MM.1S (cell line): ENCODE measurements at regions not wholly inside any gene's neighbourhood (a gene's known extent, or its start where the extent isn't known, plus 50 kb on each side); places are given as distances from the start of the nearest gene placed in this dataset.

ENCODE experiments used
- DNase-seq: peaks from one replicate; pipeline ENCODE4 v3.0.0-alpha.2; 2015
- H2AFZ ChIP-seq: fragments of 300-600 bp; sonication (generic); 2 replicates; pipeline ENCODE4 v1.6.0; 2016; ENCODE audit warnings: antibody characterized with exemption, low read length
- H3F3A ChIP-seq: fragments of 300-600 bp; sonication (generic); 2 replicates; pipeline ENCODE4 v1.6.1; 2016; ENCODE audit warnings: mild to moderate bottlenecking, antibody characterized with exemption, low read length, moderate library complexity, mixed read lengths; ENCODE audit not compliant: insufficient read depth
- H3K27ac ChIP-seq: fragments of 300-600 bp; sonication (generic); 2 replicates; pipeline ENCODE4 v1.5.1; 2016; ENCODE audit warnings: mild to moderate bottlenecking, low read length
- H3K27me3 ChIP-seq: fragments of 300-600 bp; sonication (generic); replicated peaks from 2 replicates; pipeline ENCODE4 v1.6.0; 2016; ENCODE audit warnings: low read length; ENCODE audit not compliant: insufficient read depth
- H3K36me3 ChIP-seq: fragments of 300-600 bp; sonication (generic); replicated peaks from 2 replicates; pipeline ENCODE4 v1.6.1; 2016; ENCODE audit warnings: mild to moderate bottlenecking, low read length, mixed read lengths; ENCODE audit not compliant: insufficient read depth
- H3K4me1 ChIP-seq: fragments of 300-600 bp; sonication (generic); 2 replicates; pipeline ENCODE4 v1.6.1; 2016; ENCODE audit warnings: low read length, mixed read lengths
- H3K4me2 ChIP-seq: fragments of 300-600 bp; sonication (generic); 2 replicates; pipeline ENCODE4 v1.6.0; 2016; ENCODE audit warnings: low read depth, low read length
- H3K4me3 ChIP-seq: fragments of 300-600 bp; sonication (generic); 2 replicates; pipeline ENCODE4 v1.5.1; 2016; ENCODE audit warnings: low read length, mixed read lengths
- H3K79me2 ChIP-seq: fragments of 300-600 bp; sonication (generic); 2 replicates; pipeline ENCODE4 v1.6.1; 2016; ENCODE audit warnings: mixed run types, low read length, mixed read lengths
- H3K9ac ChIP-seq: fragments of 300-600 bp; sonication (generic); 2 replicates; pipeline ENCODE4 v1.6.1; 2016; ENCODE audit warnings: low read length, mixed read lengths
- H3K9me2 ChIP-seq: fragments of 300-600 bp; sonication (generic); replicated peaks from 2 replicates; pipeline ENCODE4 v1.6.1; 2016; ENCODE audit warnings: mild to moderate bottlenecking, low read length, mixed read lengths; ENCODE audit not compliant: insufficient read depth
- H3K9me3 ChIP-seq: fragments of 300-600 bp; sonication (generic); replicated peaks from 2 replicates; pipeline ENCODE4 v1.6.1; 2016; ENCODE audit warnings: mild to moderate bottlenecking, low read length, mixed read lengths; ENCODE audit not compliant: insufficient read depth
- H4K20me1 ChIP-seq: fragments of 300-600 bp; sonication (generic); 2 replicates; pipeline ENCODE4 v1.6.1; 2016; ENCODE audit warnings: mild to moderate bottlenecking, low read length, moderate library complexity, mixed read lengths; ENCODE audit not compliant: insufficient read depth
- EZH2 ChIP-seq: fragments of 300-600 bp; sonication (generic); optimal IDR thresholded peaks from 2 replicates; pipeline ENCODE3; 2017; ENCODE audit warnings: low read depth, mild to moderate bottlenecking, antibody characterized with exemption, low read length, mixed read lengths
- EZH2phosphoT487 ChIP-seq: fragments of 300-600 bp; sonication (generic); IDR thresholded peaks from 2 replicates; pipeline ENCODE4 v1.6.1; 2018; ENCODE audit warnings: antibody characterized with exemption, low read length
- TF ChIP-seq, protein P1 (sequence below): fragments of 300-600 bp; sonication (generic); IDR thresholded peaks from 2 replicates; pipeline ENCODE4 v1.5.1; 2016; ENCODE audit warnings: antibody characterized with exemption, low read length, mixed read lengths

DNA sequence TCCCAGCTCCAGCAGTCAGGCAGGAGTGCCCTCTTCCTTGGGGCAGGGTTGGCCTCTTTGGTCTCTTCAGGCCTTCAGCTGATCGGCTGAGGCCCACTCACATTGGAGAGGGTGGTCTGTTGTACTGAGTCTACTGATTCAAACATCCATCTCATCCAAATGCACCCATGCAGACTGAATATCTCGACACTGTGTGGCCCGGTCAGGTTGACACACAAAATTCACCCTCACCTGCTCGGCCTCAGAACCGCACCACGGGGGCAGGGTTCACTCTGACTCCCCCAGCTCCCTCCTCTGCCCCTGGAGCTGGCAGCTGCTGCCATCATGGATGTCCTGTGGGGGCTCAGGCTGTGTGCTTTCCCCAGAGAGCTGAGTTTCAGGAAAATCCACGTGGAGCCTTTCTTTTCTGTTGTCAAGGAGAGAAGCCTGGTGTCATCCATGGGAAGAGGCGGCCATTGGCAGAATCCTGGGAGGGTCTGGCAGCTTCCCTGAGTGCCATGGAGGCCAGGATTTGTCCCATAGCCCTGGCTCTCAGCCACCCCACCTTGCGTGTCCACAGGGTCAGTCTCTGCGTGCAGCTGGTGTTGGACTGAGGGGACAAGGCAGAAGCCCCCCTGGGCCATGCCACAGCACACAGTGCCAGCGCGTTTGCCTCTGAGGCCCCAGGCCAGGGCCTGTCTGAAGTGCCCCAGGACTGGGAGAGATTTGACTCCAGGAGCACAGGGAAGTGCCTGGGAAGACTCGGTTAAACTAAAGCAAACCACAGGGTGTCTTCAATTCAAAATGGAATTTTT, 114.1 kb downstream of the ERMARD start:
- H3K4me2 ChIP-seq = no peak overlapping the region

GRCh38 chr6:169864148-169865020, 113.0 kb downstream of the ERMARD start:
- no peaks in the 10 kb centered on the region for H3F3A ChIP-seq
- H3K4me2 ChIP-seq = no peak overlapping the region
- H3K4me1 ChIP-seq = no peaks in the 10 kb centered on the region
- H3K9me3 ChIP-seq = no peaks in the 10 kb centered on the region
- no peaks in the 10 kb centered on the region for H3K79me2 ChIP-seq
- no peaks in the 10 kb centered on the region for H3K27me3 ChIP-seq
- DNase-seq = peak; percentile 18
- H4K20me1 ChIP-seq = no peaks in the 10 kb centered on the region
- H3K27ac ChIP-seq = no peak overlapping the region
- H3K9me2 ChIP-seq = no peaks in the 10 kb centered on the region
- TF ChIP-seq EZH2 (no peak), EZH2phosphoT487 (no peak)
- TF ChIP-seq, protein P1, sequence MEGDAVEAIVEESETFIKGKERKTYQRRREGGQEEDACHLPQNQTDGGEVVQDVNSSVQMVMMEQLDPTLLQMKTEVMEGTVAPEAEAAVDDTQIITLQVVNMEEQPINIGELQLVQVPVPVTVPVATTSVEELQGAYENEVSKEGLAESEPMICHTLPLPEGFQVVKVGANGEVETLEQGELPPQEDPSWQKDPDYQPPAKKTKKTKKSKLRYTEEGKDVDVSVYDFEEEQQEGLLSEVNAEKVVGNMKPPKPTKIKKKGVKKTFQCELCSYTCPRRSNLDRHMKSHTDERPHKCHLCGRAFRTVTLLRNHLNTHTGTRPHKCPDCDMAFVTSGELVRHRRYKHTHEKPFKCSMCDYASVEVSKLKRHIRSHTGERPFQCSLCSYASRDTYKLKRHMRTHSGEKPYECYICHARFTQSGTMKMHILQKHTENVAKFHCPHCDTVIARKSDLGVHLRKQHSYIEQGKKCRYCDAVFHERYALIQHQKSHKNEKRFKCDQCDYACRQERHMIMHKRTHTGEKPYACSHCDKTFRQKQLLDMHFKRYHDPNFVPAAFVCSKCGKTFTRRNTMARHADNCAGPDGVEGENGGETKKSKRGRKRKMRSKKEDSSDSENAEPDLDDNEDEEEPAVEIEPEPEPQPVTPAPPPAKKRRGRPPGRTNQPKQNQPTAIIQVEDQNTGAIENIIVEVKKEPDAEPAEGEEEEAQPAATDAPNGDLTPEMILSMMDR = no peak
- H3K36me3 ChIP-seq = no peaks in the 10 kb centered on the region
- H2AFZ ChIP-seq = no peak overlapping the region
- no peak overlapping the region for H3K9ac ChIP-seq
- H3K4me3 ChIP-seq = no peak overlapping the region

More for the DNA sequence above, 114.1 kb downstream of the ERMARD start:
- H3K9me2 ChIP-seq = no peaks in the 10 kb centered on the region
- H3K27ac ChIP-seq = no peak overlapping the region
- H2AFZ ChIP-seq = no peak overlapping the region
- H3K79me2 ChIP-seq = no peaks in the 10 kb centered on the region
- H3K4me1 ChIP-seq = no peaks in the 10 kb centered on the region
- no peak for TF ChIP-seq EZH2phosphoT487
- TF ChIP-seq, protein P1 = no peak
- no peak for TF ChIP-seq EZH2
- no peaks in the 10 kb centered on the region for H4K20me1 ChIP-seq
- H3K4me3 ChIP-seq = no peak overlapping the region
- H3K36me3 ChIP-seq = no peaks in the 10 kb centered on the region
- H3K27me3 ChIP-seq = no peaks in the 10 kb centered on the region
- no peaks in the 10 kb centered on the region for H3K9me3 ChIP-seq
- H3K9ac ChIP-seq = no peak overlapping the region
- no peaks in the 10 kb centered on the region for H3F3A ChIP-seq
- no peak for DNase-seq

- Histone ChIP-seq H3F3A (no peaks in the 10 kb centered on the region), H3K36me3 (no peaks in the 10 kb centered on the region), H4K20me1 (no peaks in the 10 kb centered on the region), H3K27me3 (no peaks in the 10 kb centered on the region), H3K4me1 (no peaks in the 10 kb centered on the region), H3K27ac (no peak overlapping the region), H3K4me3 (no peak overlapping the region), H2AFZ (no peak overlapping the region), H3K79me2 (no peaks in the 10 kb centered on the region), H3K9me2 (no peaks in the 10 kb centered on the region), H3K9me3 (no peaks in the 10 kb centered on the region), H3K4me2 (no peak overlapping the region), H3K9ac (no peak overlapping the region)
- no peak for DNase-seq
- TF ChIP-seq EZH2 (no peak), EZH2phosphoT487 (no peak)
- TF ChIP-seq, protein P1 = no peak
Observed at GRCh38 chr6:169863710-169864109, 112.3 kb downstream of the ERMARD start.
